GM11168 (cell line): ENCODE measurements at regions not wholly inside any gene's neighbourhood (a gene's known extent, or its start where the extent isn't known, plus 50 kb on each side); places are given as distances from the start of the nearest gene placed in this dataset.

Experiments used
- in situ Hi-C: fragments of 300-500 bp; cut with MboI; formaldehyde crosslinking; loops from one replicate; pipeline ENCODE4 v1.12.0; 2022; ENCODE audit warnings: low sequenced_read_pairs; ENCODE audit not compliant: unreplicated experiment

GRCh38 chr5:173557123-173557903 lies 59.1 kb downstream of the BOD1 start:
- in situ Hi-C loops, result loop anchor here (25.0 kb wide), 2 partner anchors 245 to 595 kb away; partner anchors contain the start of gene RPL26L1

DNA sequence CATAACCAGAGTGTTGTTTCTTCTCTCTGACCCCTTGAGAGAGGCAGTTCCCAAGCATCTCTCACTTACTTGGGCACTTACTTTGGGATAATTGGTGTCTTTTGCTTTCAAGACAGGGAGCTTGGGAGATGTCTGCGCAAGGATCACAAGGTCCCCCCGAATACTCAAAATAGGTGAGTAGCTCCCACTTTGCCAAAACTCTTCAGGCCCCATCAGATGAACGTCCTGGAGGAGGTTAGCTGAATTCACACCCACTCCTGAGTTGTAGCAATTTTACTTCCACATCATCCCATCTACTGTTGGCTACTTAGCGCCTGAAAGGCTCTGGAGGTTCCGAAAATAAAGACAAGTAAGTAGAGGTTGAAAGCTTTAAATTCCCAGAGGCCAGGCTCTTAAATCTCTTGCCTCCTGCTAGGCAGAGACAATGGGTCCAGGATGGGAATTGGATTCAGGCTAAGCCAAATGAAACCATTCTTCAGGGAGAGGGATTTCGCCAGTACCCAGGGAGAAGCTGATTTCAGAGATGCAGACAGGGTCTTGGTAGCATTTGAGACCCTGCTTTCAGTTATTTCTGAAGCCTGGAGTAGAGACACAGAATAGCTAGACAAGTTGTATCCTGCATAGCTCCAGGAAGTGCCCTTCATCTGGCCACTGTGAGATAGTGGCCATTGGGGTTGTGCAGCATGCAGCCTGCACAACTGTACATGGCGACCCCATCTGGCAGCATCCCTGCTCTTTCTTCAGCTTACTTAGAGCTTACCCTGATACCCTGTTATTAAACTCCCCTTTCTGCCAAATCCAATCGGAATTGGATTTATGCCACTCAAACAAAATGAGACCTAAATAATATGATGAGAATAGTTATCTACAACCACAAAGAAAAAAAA lies 60.1 kb downstream of the BOD1 start:
- in situ Hi-C loops, result loop anchor here (25.0 kb wide), 2 partner anchors 244 to 594 kb away; partner anchors contain the start of gene RPL26L1

DNA sequence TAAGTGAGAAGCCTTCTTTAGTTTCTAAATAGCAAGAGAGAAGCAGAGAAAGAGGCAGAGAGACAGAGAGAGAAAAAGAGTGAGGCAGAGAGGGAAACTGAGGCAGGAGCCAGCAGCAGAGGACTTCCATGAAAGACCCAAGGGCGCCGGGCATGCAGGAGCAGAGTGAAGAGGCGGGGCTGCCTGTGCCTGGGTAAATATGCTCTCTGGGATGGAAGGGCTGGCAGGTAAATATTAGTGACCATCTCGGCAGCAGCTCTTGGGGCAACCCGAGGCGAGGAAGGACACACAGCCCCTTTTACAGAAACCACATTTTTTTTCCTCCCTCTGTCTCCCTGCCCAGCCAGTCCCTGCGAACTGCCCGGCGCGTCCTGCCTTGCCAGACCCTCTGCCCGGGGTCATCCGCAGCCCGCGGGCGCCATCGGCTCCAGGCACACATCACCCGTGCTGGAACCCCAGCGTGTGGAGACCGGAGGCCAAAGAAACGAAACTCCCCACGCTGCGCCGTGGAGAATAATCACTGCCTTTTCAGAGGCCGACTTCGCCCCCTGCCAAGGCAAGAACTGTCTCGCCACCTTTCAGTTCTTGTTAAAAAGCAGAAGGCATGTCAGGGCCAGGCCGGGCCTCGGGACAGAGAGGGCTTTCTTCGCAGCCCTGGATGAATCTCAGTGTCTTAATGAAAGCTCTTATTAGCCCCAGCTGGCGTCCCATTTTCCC lies 61.3 kb downstream of the BOD1 start:
- in situ Hi-C loops, result loop anchor here (25.0 kb wide), 2 partner anchors 243 to 593 kb away; partner anchors contain the start of gene RPL26L1

- in situ Hi-C loops, result loop anchor here (25.0 kb wide), 2 partner anchors 242 to 592 kb away; partner anchors contain the start of gene RPL26L1
Observed at GRCh38 chr5:173554038-173554955, 62.2 kb downstream of the BOD1 start.

DNA sequence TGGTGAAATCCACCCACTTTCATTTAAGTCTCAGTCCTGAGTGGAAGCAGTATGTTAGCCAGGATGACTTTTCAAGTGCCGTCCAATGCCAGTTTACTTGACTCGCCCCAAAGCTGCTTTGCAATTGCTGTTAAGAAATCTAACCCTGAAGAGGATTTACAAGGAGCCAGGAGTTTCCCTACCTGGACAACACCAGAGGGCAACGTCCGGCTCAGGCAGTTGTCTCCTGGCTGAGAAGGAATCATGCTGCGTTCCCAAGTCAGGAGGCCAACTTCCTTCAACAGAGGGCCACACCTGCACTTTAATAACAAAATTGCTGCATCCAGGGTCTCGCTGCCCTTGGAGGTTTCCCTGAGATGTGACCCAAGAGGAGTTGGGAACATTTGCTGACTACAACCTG lies 65.8 kb downstream of the BOD1 start:
- in situ Hi-C loops, result loop anchor here (25.0 kb wide), 2 partner anchors 238 to 588 kb away; partner anchors contain the start of gene RPL26L1

- in situ Hi-C loops, result loop anchor here (25.0 kb wide), 2 partner anchors 237 to 587 kb away; partner anchors contain the start of gene RPL26L1
Observed at GRCh38 chr5:173549644-173550043, 66.8 kb downstream of the BOD1 start.

DNA sequence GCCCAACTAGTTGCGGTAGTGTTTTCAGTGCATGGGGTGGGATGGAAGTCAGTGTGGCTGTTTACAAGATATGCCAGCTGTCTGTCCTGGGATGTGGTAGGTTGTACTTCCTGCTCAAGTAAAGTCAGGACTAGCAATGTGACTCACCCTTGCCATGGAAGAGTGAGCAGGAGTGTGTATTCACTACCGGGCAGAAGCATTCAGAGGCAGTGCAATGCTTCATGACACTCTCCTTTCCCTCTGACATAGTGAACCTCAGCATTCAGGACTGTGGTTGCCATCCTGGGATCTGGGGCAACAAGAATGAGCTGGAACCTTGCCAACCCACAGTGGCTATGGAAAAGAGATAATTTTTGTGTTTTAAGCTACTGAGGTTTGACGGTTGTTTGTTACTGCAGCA lies 68.9 kb downstream of the BOD1 start:
- in situ Hi-C loops, result no loop called here

DNA sequence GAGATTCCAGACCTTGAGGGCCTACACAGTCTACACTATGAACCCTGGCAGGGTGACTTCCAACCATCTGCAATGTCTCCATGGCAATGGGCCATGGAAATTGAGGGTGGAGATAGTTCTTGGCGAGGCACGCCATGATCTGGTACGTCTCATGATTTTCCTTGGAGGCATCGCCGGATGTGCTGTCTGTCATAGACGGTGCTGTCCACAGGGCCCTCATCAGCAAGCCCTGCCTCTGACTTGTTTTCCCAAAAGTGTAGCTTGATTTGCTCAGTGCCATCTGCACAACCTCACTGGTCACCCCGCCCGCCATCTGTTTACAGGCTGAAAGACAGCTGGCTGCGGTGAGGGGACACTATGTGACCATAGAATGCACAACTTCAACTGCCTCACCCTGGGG lies 73.5 kb downstream of the BOD1 start:
- in situ Hi-C loops, result no loop called here

DNA sequence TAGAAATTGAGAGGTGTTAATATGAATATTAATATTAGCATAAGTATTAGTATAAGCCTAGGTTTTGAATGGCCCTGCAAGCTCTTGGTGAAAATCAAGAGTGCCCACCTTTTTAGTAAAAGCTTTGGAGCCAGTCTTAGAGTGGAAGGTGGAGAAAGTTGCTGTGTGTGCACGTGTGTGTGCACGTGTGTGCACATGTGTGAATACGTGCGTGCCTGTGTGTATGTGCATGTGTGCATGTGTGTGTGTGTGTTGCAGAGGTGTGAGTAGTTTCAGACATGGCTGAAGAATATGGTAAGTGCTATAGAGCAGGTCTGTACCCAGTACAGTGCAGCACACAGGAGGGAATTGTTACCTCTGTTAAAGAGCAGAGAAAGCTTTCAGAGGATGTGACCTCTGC lies 74.3 kb downstream of the BOD1 start:
- in situ Hi-C loops, result no loop called here

DNA sequence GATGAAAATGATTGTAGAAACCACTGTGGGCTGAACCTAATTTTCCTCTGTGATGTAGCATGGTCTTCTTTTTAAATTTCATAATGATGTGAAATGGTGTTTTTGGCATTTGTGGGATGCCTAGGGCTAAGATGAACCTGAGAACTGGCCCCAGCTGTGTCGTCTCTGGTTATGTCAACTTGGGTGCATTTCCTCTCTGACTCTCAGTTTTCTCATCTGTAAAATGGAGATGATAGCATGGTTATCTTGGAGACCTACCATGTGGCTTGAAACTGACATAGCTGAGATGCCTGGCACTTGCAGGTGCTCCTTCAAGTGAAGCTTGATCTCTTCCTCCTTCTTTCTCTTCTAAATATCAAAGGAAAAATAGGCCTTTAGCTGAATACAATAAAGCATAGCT lies 77.8 kb downstream of the BOD1 start:
- in situ Hi-C loops, result no loop called here

DNA sequence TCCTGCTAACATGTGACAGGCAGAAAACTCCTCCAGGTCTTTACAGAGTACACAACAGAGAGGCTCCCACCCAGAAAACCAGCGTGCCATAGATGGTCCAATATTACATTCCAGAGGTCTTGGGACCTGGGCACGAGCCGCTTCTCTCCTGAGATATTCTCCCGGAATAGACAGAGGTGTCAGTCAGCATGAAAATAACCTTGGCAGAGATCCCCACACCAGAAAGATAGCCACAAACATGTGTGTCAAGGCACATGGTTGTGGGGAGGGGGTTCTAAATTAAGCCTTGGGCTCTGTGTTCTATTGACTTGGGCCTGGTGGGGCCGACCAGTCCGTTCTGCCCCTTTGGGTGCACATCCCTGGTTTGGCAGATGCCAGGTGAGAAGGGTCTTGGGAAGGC lies 78.4 kb downstream of the BOD1 start:
- in situ Hi-C loops, result no loop called here

DNA sequence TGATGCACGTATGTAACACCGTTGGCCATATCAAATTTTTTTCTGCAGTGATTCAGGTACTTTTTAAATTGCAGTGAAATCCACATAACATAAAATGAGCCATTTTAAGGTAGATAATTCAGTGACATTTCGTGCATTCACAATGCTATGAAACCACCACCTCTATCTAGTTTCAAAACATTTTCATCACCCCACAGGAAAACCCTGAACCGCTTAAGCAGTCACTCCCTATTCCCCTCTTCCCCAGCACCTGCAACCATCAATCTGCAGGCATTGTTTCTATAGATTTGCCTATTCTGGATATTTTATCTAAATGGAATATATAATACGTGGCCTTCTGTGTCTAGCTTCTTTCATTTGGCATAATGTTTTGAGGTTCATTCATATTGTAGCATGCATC lies 79.2 kb downstream of the BOD1 start:
- in situ Hi-C loops, result no loop called here

GRCh38 chr5:173535976-173536639 lies 80.3 kb downstream of the BOD1 start:
- in situ Hi-C loops, result no loop called here

- in situ Hi-C loops, result no loop called here
Observed at GRCh38 chr5:173535166-173535975, 81.1 kb downstream of the BOD1 start.

DNA sequence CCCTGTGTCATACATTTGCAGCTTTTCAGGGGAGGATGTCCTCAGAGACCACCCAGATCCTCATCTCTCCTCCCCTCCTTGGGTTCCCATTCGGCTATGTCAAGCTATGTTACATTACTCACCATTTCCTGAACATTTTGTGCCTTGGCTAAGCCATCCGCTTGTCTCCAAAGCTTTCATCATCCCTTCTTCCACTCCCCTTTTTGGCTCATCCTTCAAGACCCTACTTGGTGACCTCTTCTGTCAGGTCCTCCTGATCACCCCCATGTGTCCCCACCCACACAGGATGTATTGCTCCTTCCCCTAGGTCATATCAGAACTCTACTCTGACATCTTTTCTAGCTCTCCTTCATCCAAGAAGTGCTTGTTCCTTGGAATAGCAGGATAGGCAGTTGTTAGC lies 81.8 kb downstream of the BOD1 start:
- in situ Hi-C loops, result no loop called here

- in situ Hi-C loops, result no loop called here
Observed at GRCh38 chr5:173534031-173534430, 82.4 kb downstream of the BOD1 start.

GRCh38 chr5:173532689-173533250 lies 83.7 kb downstream of the BOD1 start:
- in situ Hi-C loops, result no loop called here

- in situ Hi-C loops, result no loop called here
Observed at GRCh38 chr5:173531863-173532262, 84.6 kb downstream of the BOD1 start.
